ENCODE measurements at regions not wholly inside any gene's neighbourhood (a gene's known extent, or its start where the extent isn't known, plus 50 kb on each side); places are given as distances from the start of the nearest gene placed in this dataset.

DNA sequence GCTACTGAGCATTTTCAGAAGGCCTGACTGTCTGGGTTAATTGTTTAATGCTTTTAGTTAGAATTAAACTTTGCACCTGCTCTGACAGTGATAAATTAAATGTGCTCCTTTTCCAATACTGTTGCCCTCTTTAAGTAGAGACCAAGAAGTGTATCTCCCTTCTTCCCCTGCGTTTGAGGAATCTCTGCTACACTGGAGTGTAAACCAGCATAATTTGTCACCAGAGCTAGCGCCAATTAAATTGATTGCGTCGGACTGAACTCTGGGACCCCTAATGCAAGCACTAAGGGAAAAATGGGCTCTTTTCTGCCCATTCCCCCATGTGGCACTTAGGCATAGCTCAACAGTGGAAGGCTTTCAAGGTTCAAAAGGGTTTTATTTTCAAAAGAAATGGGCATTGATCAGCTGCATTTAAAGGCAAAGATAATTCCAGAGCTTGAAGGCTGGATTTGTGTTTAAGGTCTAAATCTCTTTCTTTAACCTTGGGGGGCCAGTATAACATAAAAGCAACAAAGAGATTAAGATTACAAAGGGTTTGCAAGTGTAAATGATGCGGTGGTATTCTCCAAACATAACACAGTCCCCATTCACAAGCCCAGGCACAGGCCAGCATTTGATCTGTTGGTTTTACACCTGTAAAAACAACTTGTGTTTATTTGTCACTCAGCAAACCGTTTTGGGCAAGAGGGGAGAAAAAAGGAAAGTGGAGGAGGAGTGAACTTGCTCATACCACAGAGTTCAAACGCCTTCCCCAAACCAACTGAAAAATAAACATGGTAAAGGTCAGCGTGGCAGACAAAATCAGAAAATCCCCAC is 427.6 kb downstream of the BCL11A start:
- no peaks in the 10 kb centered on the region for H3K9me3 Mint-ChIP-seq
- H3K4me3 Mint-ChIP-seq: no peak overlapping the region
- H3K27me3 Mint-ChIP-seq (ENCODE audit: low read depth): peaks cover 3% of the 10 kb centered on the region
- H3K4me1 Mint-ChIP-seq (ENCODE audit: low read depth): no peaks in the 10 kb centered on the region
- no peak overlapping the region for H3K27ac Mint-ChIP-seq
- no peaks in the 10 kb centered on the region for H3K36me3 Mint-ChIP-seq (ENCODE audit: low read depth)

DNA sequence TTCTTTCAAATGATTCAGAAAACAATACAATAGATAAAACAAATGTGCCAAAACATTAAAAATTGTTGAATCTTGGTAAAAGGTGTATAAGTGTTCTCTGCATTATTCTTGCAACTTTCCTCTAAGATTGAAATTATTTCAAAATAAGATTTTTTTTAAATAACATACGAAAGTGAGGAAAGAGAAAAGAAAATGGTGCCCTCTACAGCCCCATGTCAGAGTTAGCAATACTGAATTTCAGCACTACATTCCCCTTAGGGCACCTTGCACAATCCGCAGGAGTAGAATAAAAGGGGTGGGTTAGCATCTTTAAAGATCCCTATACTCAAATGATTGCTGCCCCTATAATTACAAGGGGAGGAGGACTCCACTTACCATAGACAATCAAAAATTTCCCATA is 433.7 kb downstream of the BCL11A start:
- Mint-ChIP-seq H3K27ac (no peak overlapping the region), H3K36me3 (ENCODE audit: low read depth) (no peaks in the 10 kb centered on the region), H3K4me3 (no peak overlapping the region), H3K9me3 (no peaks in the 10 kb centered on the region), H3K4me1 (ENCODE audit: low read depth) (no peaks in the 10 kb centered on the region), H3K27me3 (ENCODE audit: low read depth) (peaks cover 3% of the 10 kb centered on the region)

DNA sequence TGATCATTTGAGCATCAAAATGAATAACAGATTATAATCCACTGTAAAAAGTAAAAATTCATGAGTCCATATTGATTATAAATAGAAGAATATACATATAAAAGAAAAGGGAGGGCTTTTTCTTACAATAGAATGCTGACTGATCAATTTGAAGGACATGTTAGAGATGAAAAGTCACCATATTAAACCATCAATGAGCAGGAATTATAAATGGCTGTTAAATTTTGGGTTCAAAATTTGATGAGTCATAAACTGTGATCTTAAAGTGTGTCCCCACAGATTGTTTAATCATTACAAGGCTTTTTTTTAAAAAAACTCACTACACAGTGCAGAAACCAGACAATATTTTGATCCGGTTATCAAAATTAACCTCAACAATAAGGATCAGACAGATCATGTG is 434.5 kb downstream of the BCL11A start:
- Mint-ChIP-seq H3K36me3 (ENCODE audit: low read depth) (no peaks in the 10 kb centered on the region), H3K27ac (no peak overlapping the region), H3K4me1 (ENCODE audit: low read depth) (no peaks in the 10 kb centered on the region)

DNA sequence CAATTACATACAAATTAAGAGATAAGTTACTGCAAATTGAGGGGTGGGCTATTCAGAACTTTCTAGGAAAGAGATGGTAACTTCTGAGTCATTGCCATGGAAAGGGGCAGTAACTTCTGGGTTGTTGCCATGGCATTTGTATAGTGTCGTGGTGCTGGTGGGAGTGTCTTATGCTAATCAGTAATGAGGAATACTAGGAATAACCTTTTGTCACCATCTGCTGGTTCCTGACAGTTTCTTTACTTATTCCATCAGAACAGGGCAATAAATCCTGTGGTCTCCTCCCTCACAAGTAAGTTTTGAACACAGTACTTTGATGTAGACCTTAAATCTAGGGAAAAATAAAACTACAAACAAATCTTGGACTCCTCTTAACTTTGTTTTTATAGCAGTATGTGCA is 435.4 kb downstream of the BCL11A start:
- H3K4me1 Mint-ChIP-seq (ENCODE audit: low read depth): no peaks in the 10 kb centered on the region
- no peak overlapping the region for H3K4me3 Mint-ChIP-seq
- no peak overlapping the region for H3K27ac Mint-ChIP-seq
- no peaks in the 10 kb centered on the region for H3K9me3 Mint-ChIP-seq
- peaks cover 3% of the 10 kb centered on the region for H3K27me3 Mint-ChIP-seq (ENCODE audit: low read depth)
- H3K36me3 Mint-ChIP-seq (ENCODE audit: low read depth): no peaks in the 10 kb centered on the region

More for the DNA sequence above, 434.5 kb downstream of the BCL11A start:
- Mint-ChIP-seq H3K27me3 (ENCODE audit: low read depth) (peaks cover 3% of the 10 kb centered on the region), H3K4me3 (no peak overlapping the region), H3K9me3 (no peaks in the 10 kb centered on the region)

DNA sequence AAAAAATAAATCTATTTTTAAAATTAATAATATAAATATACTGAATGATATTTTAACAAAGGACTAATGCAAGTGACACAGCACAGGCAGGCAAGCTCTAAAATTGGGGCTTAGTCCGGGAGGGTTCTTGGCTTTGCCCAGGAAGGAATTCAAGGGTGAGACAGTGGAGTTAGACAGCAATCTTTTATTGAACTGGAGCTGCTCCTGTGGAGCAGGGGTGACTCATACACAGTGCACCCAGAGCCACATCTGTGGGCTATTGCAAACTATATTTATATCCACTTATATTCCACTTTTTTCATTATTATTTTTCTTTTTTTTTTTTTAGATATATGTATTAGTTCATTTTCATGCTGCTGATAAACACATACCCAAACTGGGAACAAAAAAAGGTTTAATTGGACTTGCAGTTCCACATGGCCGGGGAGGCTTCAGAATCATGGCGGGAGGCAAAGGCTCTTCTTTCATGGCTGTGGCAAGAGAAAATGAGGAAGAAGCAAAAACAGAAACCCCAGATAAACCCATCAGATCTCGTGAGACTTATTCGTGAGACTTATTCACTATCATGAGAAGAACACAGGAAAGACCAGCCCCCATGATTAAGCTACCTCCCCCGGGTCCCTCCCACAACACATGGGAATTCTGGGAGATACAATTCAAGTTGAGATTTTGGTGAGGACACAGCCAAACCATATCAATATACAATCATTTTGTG is 437.1 kb downstream of the BCL11A start:
- Mint-ChIP-seq H3K27ac (no peak overlapping the region), H3K36me3 (ENCODE audit: low read depth) (no peaks in the 10 kb centered on the region), H3K4me1 (ENCODE audit: low read depth) (no peaks in the 10 kb centered on the region), H3K27me3 (ENCODE audit: low read depth) (peaks cover 3% of the 10 kb centered on the region), H3K4me3 (no peak overlapping the region), H3K9me3 (no peaks in the 10 kb centered on the region)

DNA sequence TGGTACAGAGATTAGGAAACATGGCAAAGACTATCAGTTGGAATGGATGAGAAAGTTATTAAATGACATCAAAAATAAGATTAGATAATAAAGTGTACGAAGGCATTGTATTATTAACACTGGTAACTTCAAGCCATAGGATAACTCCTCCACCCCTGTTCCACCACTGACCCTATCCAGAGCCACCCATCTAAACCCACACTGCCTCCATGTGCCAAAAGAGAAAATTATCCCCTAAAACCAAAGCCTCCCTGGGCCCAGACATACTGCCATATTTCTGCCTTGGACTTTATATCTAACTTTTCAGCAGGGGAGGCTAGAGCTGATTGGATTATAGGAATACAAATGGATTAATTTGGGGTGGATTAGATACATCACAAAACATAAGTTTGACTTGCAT is 443.7 kb downstream of the BCL11A start:
- H3K9me3 Mint-ChIP-seq: no peaks in the 10 kb centered on the region
- no peaks in the 10 kb centered on the region for H3K36me3 Mint-ChIP-seq (ENCODE audit: low read depth)
- H3K4me1 Mint-ChIP-seq (ENCODE audit: low read depth): peaks cover 6% of the 10 kb centered on the region

DNA sequence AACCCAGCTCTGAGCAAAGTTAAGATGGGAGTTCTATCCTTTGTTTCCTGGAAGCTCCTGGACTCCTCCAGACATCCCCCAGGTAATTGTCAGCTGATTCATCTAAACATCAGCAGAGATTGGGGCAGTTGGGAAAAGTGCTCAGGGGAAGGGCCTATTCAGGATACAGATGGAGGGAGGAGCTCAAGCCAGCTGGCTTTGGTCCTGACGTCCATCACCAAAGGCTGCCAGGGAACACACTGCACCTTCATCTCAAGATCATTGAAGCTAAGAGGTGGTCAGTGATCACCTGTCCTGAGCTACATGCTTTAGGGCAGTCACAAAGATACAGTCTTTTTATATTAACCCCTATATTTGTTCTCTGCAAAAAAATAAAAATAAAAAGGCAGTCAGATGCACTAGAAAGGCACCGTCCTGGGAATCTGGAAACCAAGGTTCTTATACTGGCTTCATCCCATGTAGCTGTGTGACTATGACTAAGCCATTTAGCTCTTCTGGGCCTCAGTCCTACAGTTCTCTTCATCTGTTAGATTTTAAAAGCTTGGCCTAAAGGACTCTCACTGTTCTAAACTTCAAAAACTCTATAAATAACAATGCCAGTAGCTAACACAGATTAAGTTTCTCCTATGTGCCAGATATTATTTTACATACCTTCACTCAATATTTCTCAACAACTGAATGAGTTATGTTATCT is 446.5 kb downstream of the BCL11A start:
- H3K27me3 Mint-ChIP-seq (ENCODE audit: low read depth): no peaks in the 10 kb centered on the region
- no peaks in the 10 kb centered on the region for H3K9me3 Mint-ChIP-seq
- H3K4me1 Mint-ChIP-seq (ENCODE audit: low read depth): peaks cover 11% of the 10 kb centered on the region
- no peak overlapping the region for H3K4me3 Mint-ChIP-seq
- H3K27ac Mint-ChIP-seq: no peak overlapping the region
- no peaks in the 10 kb centered on the region for H3K36me3 Mint-ChIP-seq (ENCODE audit: low read depth)

More for the DNA sequence above, 443.7 kb downstream of the BCL11A start:
- no peak overlapping the region for H3K27ac Mint-ChIP-seq
- no peaks in the 10 kb centered on the region for H3K27me3 Mint-ChIP-seq (ENCODE audit: low read depth)
- H3K4me3 Mint-ChIP-seq: no peak overlapping the region

DNA sequence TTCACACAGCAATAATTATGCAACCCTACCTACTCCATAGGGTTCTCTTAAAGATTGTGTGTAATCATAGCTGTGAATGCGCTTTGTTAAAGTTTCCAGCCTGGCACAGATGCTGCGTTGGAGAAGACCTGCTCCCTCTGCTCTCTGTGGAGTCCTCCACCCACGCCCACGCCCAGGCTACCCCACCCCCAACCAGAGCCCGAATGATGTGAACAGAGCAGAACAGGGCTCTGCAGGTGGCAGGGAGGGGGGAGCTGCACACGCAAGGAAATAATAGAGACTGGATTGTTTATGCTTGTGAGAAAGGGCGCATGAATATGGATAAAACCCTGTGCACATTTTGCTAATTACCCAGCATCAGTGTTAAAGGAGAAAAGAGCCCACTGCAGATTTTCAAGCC is 447.5 kb downstream of the BCL11A start:
- peaks cover 11% of the 10 kb centered on the region for H3K4me1 Mint-ChIP-seq (ENCODE audit: low read depth)

DNA sequence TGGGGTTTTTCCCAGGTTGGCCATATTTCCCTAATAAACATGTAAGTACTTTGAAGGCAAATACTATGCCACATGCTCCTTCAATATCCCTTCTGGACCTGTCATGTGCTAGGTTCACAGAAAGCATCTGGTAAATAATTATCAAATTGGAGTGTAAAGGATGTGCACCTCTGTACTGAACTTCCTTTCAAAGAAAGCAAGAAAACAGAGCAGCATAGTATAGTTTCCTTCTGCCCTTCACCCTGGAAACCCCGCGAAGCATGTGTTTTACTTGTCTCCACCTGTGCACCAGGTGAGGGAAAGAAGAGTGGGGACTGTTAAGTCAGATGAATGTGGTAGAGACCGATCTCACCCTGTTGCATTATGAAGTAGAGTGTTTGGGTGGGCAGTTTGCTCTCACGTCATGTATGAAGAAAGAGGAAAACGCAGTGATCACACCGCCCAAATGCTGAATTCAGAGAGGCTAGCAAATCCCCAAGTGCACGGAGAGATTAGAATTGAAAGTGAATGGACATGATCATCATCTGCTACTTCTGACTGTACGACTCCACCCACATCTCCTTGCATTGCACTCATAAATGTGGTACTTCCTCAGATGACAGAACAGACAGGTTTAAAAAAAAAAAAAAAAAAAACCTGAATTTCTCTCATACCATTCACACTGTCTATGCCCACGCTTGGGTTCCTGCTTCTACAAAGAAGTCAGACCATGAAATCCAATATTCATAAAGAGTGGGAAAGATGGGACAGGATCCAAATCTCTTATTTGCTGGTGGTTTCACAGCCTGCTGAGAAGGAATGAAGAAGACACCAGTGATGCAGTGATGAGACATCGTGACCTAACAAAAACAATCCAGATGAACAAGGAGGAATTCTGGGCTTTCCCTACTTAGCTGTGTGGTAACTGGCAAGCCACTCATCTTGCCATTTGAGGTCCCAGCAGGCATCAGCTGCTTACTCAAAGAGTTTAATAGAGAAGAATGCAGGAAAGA is 448.6 kb downstream of the BCL11A start:
- Mint-ChIP-seq H3K4me1 (ENCODE audit: low read depth) (peaks cover 11% of the 10 kb centered on the region), H3K9me3 (no peaks in the 10 kb centered on the region), H3K27me3 (ENCODE audit: low read depth) (no peaks in the 10 kb centered on the region), H3K36me3 (ENCODE audit: low read depth) (no peaks in the 10 kb centered on the region), H3K4me3 (peak overlapping the region; percentile 35), H3K27ac (no peak overlapping the region)

More for the DNA sequence above, 447.5 kb downstream of the BCL11A start:
- Mint-ChIP-seq H3K27me3 (ENCODE audit: low read depth) (no peaks in the 10 kb centered on the region), H3K9me3 (no peaks in the 10 kb centered on the region), H3K27ac (no peak overlapping the region), H3K4me3 (no peak overlapping the region), H3K36me3 (ENCODE audit: low read depth) (no peaks in the 10 kb centered on the region)

DNA sequence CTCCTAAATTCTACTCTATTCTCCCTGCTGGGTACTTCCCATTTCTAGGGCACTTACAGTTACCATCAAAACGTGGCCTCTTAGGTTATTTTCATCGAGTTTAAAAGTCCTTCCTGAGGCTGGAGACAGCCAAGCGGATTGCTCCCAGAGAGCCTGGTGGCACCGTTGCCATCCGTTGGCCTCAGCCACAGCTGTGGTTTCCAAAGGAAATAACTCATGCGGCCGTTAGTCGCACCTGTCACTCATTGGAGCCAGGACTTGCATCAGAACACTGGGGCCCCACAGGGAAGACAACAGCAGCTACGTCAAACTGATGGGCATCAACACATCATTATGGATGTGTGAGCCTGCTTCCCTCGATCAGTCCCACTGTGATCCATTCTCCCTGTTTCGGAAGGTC is 453.4 kb downstream of the BCL11A start:
- Mint-ChIP-seq H3K9me3 (no peaks in the 10 kb centered on the region), H3K36me3 (ENCODE audit: low read depth) (no peaks in the 10 kb centered on the region), H3K27me3 (ENCODE audit: low read depth) (no peaks in the 10 kb centered on the region), H3K4me1 (ENCODE audit: low read depth) (peaks cover 7% of the 10 kb centered on the region), H3K4me3 (no peak overlapping the region), H3K27ac (no peak overlapping the region)

DNA sequence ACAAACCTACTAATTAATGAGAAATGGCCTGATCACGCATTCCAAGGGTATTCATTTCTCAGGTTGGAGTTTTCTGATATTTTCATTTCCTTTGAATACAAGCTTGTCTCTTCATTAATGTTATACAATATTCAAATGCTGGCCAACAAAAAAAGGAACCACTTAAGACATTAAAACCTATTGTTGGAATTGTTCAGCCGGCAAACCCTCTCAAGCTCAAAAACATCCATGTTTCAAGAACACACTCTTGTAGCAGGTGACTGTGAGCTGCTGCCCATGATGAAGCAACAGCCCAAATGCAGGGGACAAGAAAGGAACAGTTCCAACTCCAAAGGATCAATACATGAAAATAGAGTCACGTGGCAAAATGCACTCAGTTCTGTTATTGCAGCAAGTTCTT is 454.5 kb downstream of the BCL11A start:
- Mint-ChIP-seq H3K4me1 (ENCODE audit: low read depth) (no peaks in the 10 kb centered on the region), H3K27me3 (ENCODE audit: low read depth) (no peaks in the 10 kb centered on the region), H3K27ac (no peak overlapping the region), H3K4me3 (no peak overlapping the region), H3K36me3 (ENCODE audit: low read depth) (no peaks in the 10 kb centered on the region), H3K9me3 (no peaks in the 10 kb centered on the region)

DNA sequence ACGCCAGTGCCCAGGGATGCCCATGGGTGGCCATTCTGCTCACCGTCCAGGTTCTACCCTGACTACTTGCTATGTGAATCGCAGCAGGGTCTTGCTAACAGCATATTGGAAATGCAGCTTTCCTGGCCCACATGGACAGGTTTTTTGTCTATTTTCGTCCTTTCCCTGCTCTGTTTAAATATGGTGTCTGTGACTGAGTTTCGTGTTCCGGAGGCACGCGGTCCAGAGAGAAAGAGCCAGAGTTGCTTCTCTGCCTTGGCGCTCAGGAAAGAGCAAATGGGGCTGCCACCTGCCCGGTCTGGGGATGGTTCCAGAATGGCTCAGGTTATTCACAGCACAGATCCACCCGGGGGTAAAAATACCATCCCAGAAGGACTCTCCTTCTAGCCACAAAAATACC is 456.2 kb downstream of the BCL11A start:
- Mint-ChIP-seq H3K36me3 (ENCODE audit: low read depth) (no peaks in the 10 kb centered on the region), H3K27me3 (ENCODE audit: low read depth) (no peaks in the 10 kb centered on the region), H3K4me3 (no peak overlapping the region), H3K4me1 (ENCODE audit: low read depth) (no peaks in the 10 kb centered on the region), H3K27ac (no peak overlapping the region), H3K9me3 (no peaks in the 10 kb centered on the region)

DNA sequence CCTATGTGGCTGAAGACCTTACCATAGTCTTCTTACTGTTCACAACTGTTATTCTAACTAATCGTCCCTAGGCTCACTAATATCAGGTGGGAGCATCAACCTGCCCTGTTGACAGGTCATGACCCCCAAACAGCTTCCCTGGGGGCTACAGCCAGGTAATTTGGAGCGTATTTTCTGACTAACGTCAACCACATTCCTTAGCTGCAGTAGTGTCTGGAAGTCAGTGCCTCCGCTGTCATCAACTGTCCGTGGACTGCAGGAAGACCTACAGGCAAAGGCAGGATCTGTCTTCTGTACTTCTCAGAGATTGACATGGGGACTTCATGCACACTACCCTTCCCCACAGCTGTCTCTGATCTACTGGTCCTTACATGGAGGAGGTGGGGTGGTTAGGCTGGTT is 456.9 kb downstream of the BCL11A start:
- Mint-ChIP-seq H3K36me3 (ENCODE audit: low read depth) (no peaks in the 10 kb centered on the region), H3K9me3 (no peaks in the 10 kb centered on the region), H3K4me3 (no peak overlapping the region), H3K4me1 (ENCODE audit: low read depth) (no peaks in the 10 kb centered on the region), H3K27ac (no peak overlapping the region), H3K27me3 (ENCODE audit: low read depth) (no peaks in the 10 kb centered on the region)

DNA sequence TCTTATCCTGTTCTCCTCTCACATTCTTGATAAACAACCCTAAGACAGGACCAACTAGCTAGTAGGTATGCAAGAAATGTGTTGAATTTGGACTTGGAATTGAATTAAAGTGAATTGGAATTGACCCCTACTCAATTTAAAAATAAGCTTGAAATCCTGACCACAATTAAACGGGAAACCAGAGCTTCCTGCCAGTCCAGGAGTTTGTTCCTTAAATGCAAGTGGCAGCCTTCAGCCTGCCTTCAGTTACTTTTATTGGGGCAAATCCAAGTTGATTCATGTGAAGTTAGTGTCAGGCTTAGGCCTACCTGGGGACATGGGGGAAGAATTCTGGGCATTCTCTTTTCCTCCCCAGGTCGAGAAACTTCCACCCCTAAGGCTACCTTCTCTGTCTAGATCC is 457.6 kb downstream of the BCL11A start:
- H3K4me1 Mint-ChIP-seq (ENCODE audit: low read depth): no peaks in the 10 kb centered on the region
- H3K4me3 Mint-ChIP-seq: no peak overlapping the region

More for the DNA sequence above, 457.6 kb downstream of the BCL11A start:
- Mint-ChIP-seq H3K27ac (no peak overlapping the region), H3K36me3 (ENCODE audit: low read depth) (no peaks in the 10 kb centered on the region), H3K27me3 (ENCODE audit: low read depth) (no peaks in the 10 kb centered on the region), H3K9me3 (no peaks in the 10 kb centered on the region)

Data from T-helper 1 cell treated with Interleukin-12 subunit alpha and Interleukin-12 subunit beta and Interleukin-4 antibody, amounts not matched to agents 30 μg/mL and 1 μg/mL, for 36 hours (primary cell).